CD4-positive, alpha-beta T cell (primary cell): ENCODE measurements at regions not wholly inside any gene's neighbourhood (a gene's known extent, or its start where the extent isn't known, plus 50 kb on each side); places are given as distances from the start of the nearest gene placed in this dataset.

Experiments
- ATAC-seq: fragments of 200-7000 bp; cut with Tn5 transposase; one replicate; pipeline ENCODE4 v1.10.0; 2022; ENCODE audit warnings: mild to moderate bottlenecking; ENCODE audit not compliant: poor library complexity
- CTCF ChIA-PET: fragments of 350-600 bp; sonication (Branson Sonifier 250); formaldehyde crosslinking; loops from one replicate; lab custom pipeline; 2021; ENCODE audit warnings: antibody characterized with exemption, inconsistent platforms; lab: Charles Lee
- POLR2A ChIA-PET: fragments of 350-600 bp; sonication (Branson Sonifier 250); formaldehyde crosslinking; loops from one replicate; lab custom pipeline; 2021; ENCODE audit warnings: antibody characterized with exemption, inconsistent platforms; lab: Charles Lee
- DNase-seq, 14 experiments: peaks; one replicate each; pipeline ENCODE4 v3.0.0-alpha.2; 2013 to 2020; ENCODE audit warnings: mixed read lengths in 2 of 14
- H3K27ac ChIP-seq, 2 donors: one replicate each; pipeline versions ENCODE4 v1.5.1 to v1.7.0; 2013; ENCODE audit warnings: low read length in 2 of 2, low read depth in 1 of 2, mild to moderate bottlenecking in 1 of 2
- H3K27me3 ChIP-seq, 2 experiments: 1 replicate in 1 of 2; 2 replicates in 1 of 2; pipeline versions ENCODE4 v1.6.1 to v1.7.0; 2013; ENCODE audit warnings: low read length in 2 of 2, control low read depth in 1 of 2, mild to moderate bottlenecking in 1 of 2, moderate library complexity in 1 of 2; ENCODE audit not compliant: insufficient read depth in 2 of 2, control insufficient read depth in 1 of 2
- H3K36me3 ChIP-seq: one replicate; pipeline ENCODE4 v1.6.1; 2013; ENCODE audit warnings: low read length, control low read depth; ENCODE audit not compliant: insufficient read depth
- H3K4me1 ChIP-seq: one replicate; pipeline ENCODE4 v1.6.1; 2013; ENCODE audit warnings: low read length, control low read depth; ENCODE audit not compliant: insufficient read depth
- H3K4me3 ChIP-seq: one replicate; pipeline ENCODE4 v1.5.1; 2013; ENCODE audit warnings: mild to moderate bottlenecking, low read length, moderate library complexity
- H3K9me3 ChIP-seq, 2 experiments: 1 replicate in 1 of 2; 2 replicates in 1 of 2; pipeline versions ENCODE4 v1.6.1 to v1.7.0; 2013; ENCODE audit warnings: low read length in 2 of 2, mild to moderate bottlenecking in 2 of 2, control low read depth in 1 of 2, moderate library complexity in 1 of 2; ENCODE audit not compliant: control insufficient read depth in 1 of 2, insufficient read depth in 1 of 2
- H3K27ac Mint-ChIP-seq: one replicate; pipeline ENCODE4 v1.8.0; 2020; ENCODE audit warnings: mixed read lengths
- H3K27me3 Mint-ChIP-seq: one replicate; pipeline ENCODE4 v1.8.0; 2021; ENCODE audit warnings: mixed read lengths
- H3K36me3 Mint-ChIP-seq: one replicate; pipeline ENCODE4 v1.8.0; 2021; ENCODE audit warnings: low read depth, mixed read lengths
- H3K4me1 Mint-ChIP-seq: one replicate; pipeline ENCODE4 v1.8.0; 2021; ENCODE audit warnings: low read depth, mixed read lengths
- H3K4me3 Mint-ChIP-seq: one replicate; pipeline ENCODE4 v1.8.0; 2020; ENCODE audit warnings: mild to moderate bottlenecking, mixed read lengths
- H3K9me3 Mint-ChIP-seq: one replicate; pipeline ENCODE4 v1.8.0; 2020; ENCODE audit warnings: mixed read lengths
- CTCF ChIP-seq: fragments of 200-600 bp; IDR thresholded peaks from one replicate; pipeline ENCODE4 v1.8.0; 2022; ENCODE audit warnings: antibody characterized with exemption, mild to moderate bottlenecking
- intact Hi-C, 2 experiments: fragments of 100-400 bp; cut with DNase I in 1 of 2; cut with micrococcal nuclease in 1 of 2; formaldehyde crosslinking; loops; one replicate each; pipeline versions ENCODE4 v1.15.1 to v1.9.0; 2023 to 2025; cut with DNase I, micrococcal nuclease

- H3K36me3 ChIP-seq, result no peaks in the 10 kb centered on the region
- intact Hi-C loops, result no loop called here
- H3K4me1 Mint-ChIP-seq, result no peaks in the 10 kb centered on the region
- no peak overlapping the region for H3K4me3 Mint-ChIP-seq
- no peak overlapping the region for H3K4me3 ChIP-seq
- DNase-seq (no peak), ATAC-seq (no peak)
- ChIA-PET POLR2A (no interaction called here), CTCF (no interaction called here)
- no peaks in the 10 kb centered on the region for H3K4me1 ChIP-seq
- no peak overlapping the region for H3K27ac Mint-ChIP-seq
- H3K9me3 Mint-ChIP-seq, result peaks cover 10% of the 10 kb centered on the region
- peaks cover 0 to 5% of the 10 kb centered on the region in 2 experiments for H3K9me3 ChIP-seq
- no peak for TF ChIP-seq CTCF
- H3K36me3 Mint-ChIP-seq, result no peaks in the 10 kb centered on the region
- H3K27me3 Mint-ChIP-seq, result no peaks in the 10 kb centered on the region
- no peaks in the 10 kb centered on the region for H3K27me3 ChIP-seq
- no peak overlapping the region for H3K27ac ChIP-seq
Measured at GRCh38 chr18:64330161-64330560, 181.3 kb upstream of the LINC00305 start.

- Mint-ChIP-seq H3K4me1 (no peaks in the 10 kb centered on the region), H3K27ac (no peak overlapping the region), H3K27me3 (no peaks in the 10 kb centered on the region), H3K4me3 (no peak overlapping the region), H3K36me3 (no peaks in the 10 kb centered on the region), H3K9me3 (peaks cover 20% of the 10 kb centered on the region)
- Histone ChIP-seq H3K27me3 (no peaks in the 10 kb centered on the region), H3K36me3 (no peaks in the 10 kb centered on the region), H3K9me3 (peaks cover 0 to 7% of the 10 kb centered on the region in 2 experiments), H3K27ac (no peak overlapping the region), H3K4me1 (no peaks in the 10 kb centered on the region), H3K4me3 (no peak overlapping the region)
- no peak for DNase-seq
- CTCF ChIA-PET, result no interaction called here
- no peak for TF ChIP-seq CTCF
- POLR2A ChIA-PET, result no interaction called here
- intact Hi-C loops, result no loop called here
- ATAC-seq, result no peak
Measured at GRCh38 chr18:64322189-64322588, 173.3 kb upstream of the LINC00305 start.

GRCh38 chr18:64318547-64318946 is 169.7 kb upstream of the LINC00305 start:
- Mint-ChIP-seq H3K9me3 (peaks cover 21% of the 10 kb centered on the region), H3K27me3 (no peaks in the 10 kb centered on the region), H3K4me3 (no peak overlapping the region), H3K27ac (no peak overlapping the region), H3K4me1 (no peaks in the 10 kb centered on the region), H3K36me3 (no peaks in the 10 kb centered on the region)
- Histone ChIP-seq H3K4me3 (no peak overlapping the region), H3K9me3 (peaks cover 0 to 3% of the 10 kb centered on the region in 2 experiments), H3K4me1 (no peaks in the 10 kb centered on the region), H3K27me3 (no peaks in the 10 kb centered on the region), H3K27ac (no peak overlapping the region), H3K36me3 (no peaks in the 10 kb centered on the region)
- ChIA-PET POLR2A (no interaction called here), CTCF (no interaction called here)
- no peak for TF ChIP-seq CTCF
- ATAC-seq, result no peak
- DNase-seq, result no peak
- intact Hi-C loops, result no loop called here
